OCI-LY3 (cell line): ENCODE measurements at regions not wholly inside any gene's neighbourhood (a gene's known extent, or its start where the extent isn't known, plus 50 kb on each side); places are given as distances from the start of the nearest gene placed in this dataset.

Source experiments
- H2AFZ ChIP-seq: fragments of 200-600, 300-600 bp; shearing (Covaris generic); 2 replicates; pipeline ENCODE4 v1.6.0; 2014; ENCODE audit warnings: antibody characterized with exemption, low read depth, low read length
- H3K27ac ChIP-seq: fragments of 200-600, 300-600 bp; sonication (generic); 2 replicates; pipeline ENCODE4 v1.5.1; 2014; ENCODE audit warnings: mild to moderate bottlenecking, low read length, moderate library complexity, mixed read lengths
- H3K27me3 ChIP-seq: fragments of 200-600, 300-600 bp; sonication (generic); 2 replicates; pipeline ENCODE4 v1.6.1; 2014; ENCODE audit warnings: low read depth, low read length, mixed read lengths
- H3K36me3 ChIP-seq: fragments of 200-600, 300-600 bp; sonication (generic); replicated peaks from 2 replicates; pipeline ENCODE3; 2014; ENCODE audit warnings: low read depth, low read length, mixed read lengths
- H3K4me1 ChIP-seq: fragments of 300-600, 200-600 bp; sonication (generic); 2 replicates; pipeline ENCODE4 v1.6.1; 2014; ENCODE audit warnings: low read length, mixed read lengths
- H3K4me2 ChIP-seq: fragments of 200-600, 300-600 bp; sonication (generic); 2 replicates; pipeline ENCODE4 v1.6.1; 2014; ENCODE audit warnings: low read length, mixed read lengths
- H3K4me3 ChIP-seq: fragments of 300-600, 200-600 bp; sonication (generic); 2 replicates; pipeline ENCODE4 v1.5.1; 2014; ENCODE audit warnings: antibody characterized with exemption, mild to moderate bottlenecking, low read length, moderate library complexity
- H3K79me2 ChIP-seq: fragments of 300-600, 200-600 bp; shearing (Covaris generic); 2 replicates; pipeline ENCODE4 v1.6.1; 2014; ENCODE audit warnings: mild to moderate bottlenecking, low read length, mixed read lengths
- H3K9ac ChIP-seq: fragments of 300-600, 200-600 bp; shearing (Covaris generic); 2 replicates; pipeline ENCODE4 v1.6.0; 2014; ENCODE audit warnings: mild to moderate bottlenecking, low read length, moderate library complexity
- H3K9me3 ChIP-seq: fragments of 200-600, 300-600 bp; shearing (Covaris generic); 2 replicates; pipeline ENCODE4 v1.6.1; 2014; ENCODE audit warnings: low read length, mixed read lengths; ENCODE audit not compliant: insufficient read depth
- H4K20me1 ChIP-seq: fragments of 200-600, 300-600 bp; sonication (generic); 2 replicates; pipeline ENCODE4 v1.6.1; 2016; ENCODE audit warnings: low read length, mixed read lengths; ENCODE audit not compliant: insufficient read depth
- EZH2phosphoT487 ChIP-seq: fragments of 200-600 bp; shearing (Covaris generic); IDR thresholded peaks from 2 replicates; pipeline ENCODE4 v1.6.1; 2018; ENCODE audit warnings: antibody characterized with exemption, mixed run types, low read depth
- TF ChIP-seq, protein P1 (sequence below): fragments of 200-600, 300-600 bp; sonication (generic); IDR thresholded peaks from 2 replicates; pipeline ENCODE4 v1.5.1; 2014; ENCODE audit warnings: antibody characterized with exemption, low read length, low read depth

DNA sequence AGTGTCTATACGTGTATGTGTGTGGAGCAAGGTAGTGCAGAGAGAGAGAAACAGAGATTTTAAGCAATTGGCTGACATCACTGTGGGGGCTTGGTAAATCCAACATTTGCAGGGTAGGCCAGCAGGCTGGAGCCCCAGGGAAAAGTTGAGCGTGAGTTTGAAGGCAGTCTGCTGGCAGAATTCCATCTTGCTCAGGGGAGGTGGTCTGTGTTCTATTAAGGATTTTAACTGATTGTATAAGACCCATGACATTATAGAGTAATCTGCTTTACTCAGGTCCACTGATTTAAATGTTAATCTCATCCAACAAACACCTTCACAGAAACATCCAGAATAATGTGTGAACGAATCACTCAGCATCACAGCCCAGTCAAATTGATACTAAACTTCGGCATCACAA, 912.9 kb downstream of the GRM8 start:
- TF ChIP-seq EZH2phosphoT487: no peak
- TF ChIP-seq, protein P1, sequence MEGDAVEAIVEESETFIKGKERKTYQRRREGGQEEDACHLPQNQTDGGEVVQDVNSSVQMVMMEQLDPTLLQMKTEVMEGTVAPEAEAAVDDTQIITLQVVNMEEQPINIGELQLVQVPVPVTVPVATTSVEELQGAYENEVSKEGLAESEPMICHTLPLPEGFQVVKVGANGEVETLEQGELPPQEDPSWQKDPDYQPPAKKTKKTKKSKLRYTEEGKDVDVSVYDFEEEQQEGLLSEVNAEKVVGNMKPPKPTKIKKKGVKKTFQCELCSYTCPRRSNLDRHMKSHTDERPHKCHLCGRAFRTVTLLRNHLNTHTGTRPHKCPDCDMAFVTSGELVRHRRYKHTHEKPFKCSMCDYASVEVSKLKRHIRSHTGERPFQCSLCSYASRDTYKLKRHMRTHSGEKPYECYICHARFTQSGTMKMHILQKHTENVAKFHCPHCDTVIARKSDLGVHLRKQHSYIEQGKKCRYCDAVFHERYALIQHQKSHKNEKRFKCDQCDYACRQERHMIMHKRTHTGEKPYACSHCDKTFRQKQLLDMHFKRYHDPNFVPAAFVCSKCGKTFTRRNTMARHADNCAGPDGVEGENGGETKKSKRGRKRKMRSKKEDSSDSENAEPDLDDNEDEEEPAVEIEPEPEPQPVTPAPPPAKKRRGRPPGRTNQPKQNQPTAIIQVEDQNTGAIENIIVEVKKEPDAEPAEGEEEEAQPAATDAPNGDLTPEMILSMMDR: no peak
- H3K27me3 ChIP-seq: no peaks in the 10 kb centered on the region
- no peaks in the 10 kb centered on the region for H3K9me3 ChIP-seq
- no peak overlapping the region for H3K4me3 ChIP-seq
- H3K4me1 ChIP-seq: peaks cover under 1% of the 10 kb centered on the region; the same call in 1 of the 2 replicates
- H3K27ac ChIP-seq: no peak overlapping the region
- H3K36me3 ChIP-seq: no peaks in the 10 kb centered on the region
- H3K4me2 ChIP-seq: no peak overlapping the region
- no peak overlapping the region for H2AFZ ChIP-seq
- no peak overlapping the region for H3K9ac ChIP-seq
- H3K79me2 ChIP-seq: no peaks in the 10 kb centered on the region
- no peaks in the 10 kb centered on the region for H4K20me1 ChIP-seq

DNA sequence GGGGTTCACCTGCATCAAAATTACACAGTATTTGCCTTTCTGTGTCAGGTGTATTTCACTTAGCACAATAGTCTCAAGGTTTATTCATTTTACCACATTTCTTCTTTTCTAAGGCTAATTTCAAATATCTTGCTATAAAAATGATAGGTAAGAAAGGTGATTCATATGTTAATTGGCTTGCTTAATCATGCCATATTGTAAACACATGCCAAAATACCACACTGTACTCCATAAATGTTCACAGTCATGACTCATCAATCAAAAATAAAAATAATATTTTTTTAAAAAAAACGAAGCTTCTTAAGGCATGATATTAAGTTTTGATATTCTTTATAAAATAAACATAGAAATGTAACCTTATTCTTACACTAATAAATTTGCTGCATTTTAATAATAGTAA, 947.1 kb downstream of the GRM8 start:
- Histone ChIP-seq H4K20me1 (no peaks in the 10 kb centered on the region), H3K9me3 (no peaks in the 10 kb centered on the region), H3K4me3 (no peak overlapping the region), H3K27ac (no peak overlapping the region), H3K4me1 (no peaks in the 10 kb centered on the region), H2AFZ (no peak overlapping the region), H3K79me2 (no peaks in the 10 kb centered on the region), H3K4me2 (no peak overlapping the region), H3K36me3 (no peaks in the 10 kb centered on the region), H3K27me3 (no peaks in the 10 kb centered on the region), H3K9ac (no peak overlapping the region)
- TF ChIP-seq EZH2phosphoT487: no peak
- TF ChIP-seq, protein P1: no peak

DNA sequence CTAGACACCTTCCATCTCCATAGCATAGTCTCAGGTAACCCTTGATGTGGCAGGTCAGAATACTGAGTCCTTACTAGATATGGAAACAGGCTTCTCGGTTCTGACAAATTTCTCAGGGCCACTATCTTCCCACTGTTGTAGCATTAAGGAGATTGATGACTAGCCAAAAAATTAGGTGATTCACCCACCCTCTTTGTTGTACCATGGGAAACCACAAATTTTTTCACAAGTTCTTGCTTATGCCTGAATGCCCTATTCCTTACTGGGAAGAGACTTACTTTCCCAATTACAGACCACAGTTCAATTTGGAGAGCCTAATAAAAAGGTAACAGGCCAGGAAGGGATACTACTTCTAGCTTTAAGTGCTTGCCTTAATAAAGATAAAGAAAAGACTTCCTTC, 948.8 kb downstream of the GRM8 start:
- Histone ChIP-seq H3K27ac (no peak overlapping the region), H4K20me1 (no peaks in the 10 kb centered on the region), H3K4me3 (no peak overlapping the region), H3K27me3 (no peaks in the 10 kb centered on the region), H3K4me2 (no peak overlapping the region), H3K79me2 (no peaks in the 10 kb centered on the region), H2AFZ (no peak overlapping the region), H3K36me3 (no peaks in the 10 kb centered on the region), H3K9ac (no peak overlapping the region), H3K9me3 (no peaks in the 10 kb centered on the region), H3K4me1 (no peaks in the 10 kb centered on the region)
- TF ChIP-seq, protein P1: no peak
- no peak for TF ChIP-seq EZH2phosphoT487

DNA sequence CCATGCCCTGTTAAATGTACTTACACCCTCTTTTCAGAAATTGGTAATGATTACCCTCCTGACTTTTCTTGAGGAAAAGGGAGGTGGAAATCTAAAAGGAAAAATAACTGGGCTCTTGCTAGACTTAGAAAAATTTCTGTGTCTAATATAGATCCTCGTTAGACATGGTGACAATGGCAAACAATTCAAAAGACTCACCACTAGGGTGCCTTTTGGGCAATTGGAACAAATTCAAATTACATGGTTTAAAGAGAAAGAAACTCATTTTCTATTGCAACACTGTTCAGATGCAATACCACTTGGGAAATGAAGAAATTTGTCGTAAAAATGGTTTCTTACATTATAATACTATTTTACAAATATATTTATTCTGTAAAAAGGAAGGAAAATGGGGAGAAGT, 950.1 kb downstream of the GRM8 start:
- Histone ChIP-seq H3K4me1 (no peaks in the 10 kb centered on the region), H2AFZ (no peak overlapping the region), H3K4me3 (no peak overlapping the region), H3K79me2 (no peaks in the 10 kb centered on the region), H3K9me3 (no peaks in the 10 kb centered on the region), H3K4me2 (no peak overlapping the region), H3K36me3 (no peaks in the 10 kb centered on the region), H3K27ac (no peak overlapping the region), H3K27me3 (no peaks in the 10 kb centered on the region), H4K20me1 (no peaks in the 10 kb centered on the region), H3K9ac (no peak overlapping the region)
- TF ChIP-seq, protein P1: no peak
